H9 (cell line): ENCODE measurements at regions not wholly inside any gene's neighbourhood (a gene's known extent, or its start where the extent isn't known, plus 50 kb on each side); places are given as distances from the start of the nearest gene placed in this dataset.

Experiments used
- DNase-seq: peaks from one replicate; pipeline ENCODE4 v3.0.0-alpha.2; 2017
- H2AFZ ChIP-seq: one replicate; pipeline ENCODE4 v1.6.1; 2013; ENCODE audit warnings: mild to moderate bottlenecking, low read length, control low read depth, moderate library complexity
- H2AK5ac ChIP-seq: 2 replicates; pipeline ENCODE4 v1.6.1; 2013; ENCODE audit warnings: low read length, control low read depth, mixed read lengths; ENCODE audit not compliant: insufficient read length
- H2BK120ac ChIP-seq: one replicate; pipeline ENCODE4 v1.6.1; 2013; ENCODE audit warnings: low read depth, mild to moderate bottlenecking, low read length, control low read depth, inconsistent platforms; ENCODE audit not compliant: poor library complexity, severe bottlenecking
- H2BK12ac ChIP-seq: 2 replicates; pipeline ENCODE4 v1.6.1; 2013; ENCODE audit warnings: low read length, control low read depth, mixed read lengths, low read depth; ENCODE audit not compliant: insufficient read length
- H2BK15ac ChIP-seq: 2 replicates; pipeline ENCODE4 v1.6.1; 2013; ENCODE audit warnings: low read depth, low read length, control low read depth
- H2BK20ac ChIP-seq: one replicate; pipeline ENCODE4 v1.6.1; 2013; ENCODE audit warnings: low read depth, mild to moderate bottlenecking, low read length, control low read depth, inconsistent platforms; ENCODE audit not compliant: poor library complexity, severe bottlenecking
- H2BK5ac ChIP-seq: 2 replicates; pipeline ENCODE4 v1.6.1; 2013; ENCODE audit warnings: low read length, control low read depth, mixed read lengths; ENCODE audit not compliant: insufficient read length
- H3K14ac ChIP-seq: 2 replicates; pipeline ENCODE4 v1.6.1; 2013; ENCODE audit warnings: low read length, control low read depth; ENCODE audit not compliant: insufficient read depth
- H3K18ac ChIP-seq: 2 replicates; pipeline ENCODE4 v1.6.1; 2013; ENCODE audit warnings: low read depth, mild to moderate bottlenecking, mixed read lengths, low read length, control low read depth; ENCODE audit not compliant: insufficient read length
- H3K23ac ChIP-seq: 2 replicates; pipeline ENCODE4 v1.6.1; 2013; ENCODE audit warnings: low read length, control low read depth, mixed read lengths, low read depth; ENCODE audit not compliant: insufficient read length
- H3K23me2 ChIP-seq: 2 replicates; pipeline ENCODE4 v1.6.1; 2013; ENCODE audit warnings: low read depth, mild to moderate bottlenecking, mixed read lengths, low read length, control low read depth; ENCODE audit not compliant: insufficient read length, poor library complexity, severe bottlenecking
- H3K27ac ChIP-seq: 2 replicates; pipeline ENCODE4 v1.5.1; 2013; ENCODE audit warnings: low read length, control low read depth, mixed read lengths, low read depth; ENCODE audit not compliant: insufficient read length
- H3K27me3 ChIP-seq: 2 replicates; pipeline ENCODE4 v1.6.1; 2013; ENCODE audit warnings: low read length, control low read depth, inconsistent platforms; ENCODE audit not compliant: insufficient read depth
- H3K4ac ChIP-seq: 2 replicates; pipeline ENCODE4 v1.6.1; 2013; ENCODE audit warnings: low read depth, mild to moderate bottlenecking, control low read depth, inconsistent platforms, low read length, moderate library complexity
- H3K4me1 ChIP-seq: 2 replicates; pipeline ENCODE4 v1.6.1; 2013; ENCODE audit warnings: low read length, control low read depth, inconsistent platforms; ENCODE audit not compliant: insufficient read depth
- H3K4me2 ChIP-seq: 2 replicates; pipeline ENCODE4 v1.6.1; 2013; ENCODE audit warnings: low read length, control low read depth, mixed read lengths; ENCODE audit not compliant: insufficient read length, insufficient read depth
- H3K56ac ChIP-seq: 2 replicates; pipeline ENCODE4 v1.6.1; 2013; ENCODE audit warnings: low read depth, mild to moderate bottlenecking, mixed read lengths, low read length, control low read depth; ENCODE audit not compliant: insufficient read length
- H3K79me1 ChIP-seq: 2 replicates; pipeline ENCODE4 v1.6.1; 2013; ENCODE audit warnings: low read depth, mild to moderate bottlenecking, moderate library complexity, low read length, control low read depth, inconsistent platforms; ENCODE audit not compliant: insufficient read depth, poor library complexity, severe bottlenecking
- H3K79me2 ChIP-seq: 2 replicates; pipeline ENCODE4 v1.6.1; 2013; ENCODE audit warnings: low read length, control low read depth, inconsistent platforms; ENCODE audit not compliant: insufficient read depth
- H3K9ac ChIP-seq: 2 replicates; pipeline ENCODE4 v1.6.1; 2013; ENCODE audit warnings: low read length, control low read depth, mixed read lengths; ENCODE audit not compliant: insufficient read length; ENCODE audit errors: extremely low read depth
- H3K9me3 ChIP-seq: one replicate; pipeline ENCODE4 v1.6.1; 2013; ENCODE audit warnings: low read depth, low read length, inconsistent platforms; ENCODE audit not compliant: control insufficient read depth
- H3T11ph ChIP-seq: one replicate; pipeline ENCODE4 v1.6.1; 2013; ENCODE audit warnings: mild to moderate bottlenecking, low read length, control low read depth, inconsistent platforms
- H4K20me1 ChIP-seq: one replicate; pipeline ENCODE4 v1.6.1; 2013; ENCODE audit not compliant: control insufficient read depth, insufficient read length, insufficient read depth
- H4K5ac ChIP-seq: 2 replicates; pipeline ENCODE4 v1.6.1; 2013; ENCODE audit warnings: low read depth, mild to moderate bottlenecking, mixed read lengths, low read length, control low read depth; ENCODE audit not compliant: insufficient read length
- H4K8ac ChIP-seq: replicated peaks from 2 replicates; pipeline ENCODE4 v1.6.1; 2013; ENCODE audit warnings: low read length, control low read depth, mixed read lengths, low read depth; ENCODE audit not compliant: insufficient read length
- H4K91ac ChIP-seq: 2 replicates; pipeline ENCODE4 v1.6.1; 2013; ENCODE audit warnings: low read depth, mild to moderate bottlenecking, moderate library complexity, mixed read lengths, low read length, control low read depth; ENCODE audit not compliant: insufficient read length
- H3K27ac Mint-ChIP-seq, 3 experiments: 2 replicates in 2 of 3; 3 replicates in 1 of 3; pipeline ENCODE4 v1.8.0; 2020 to 2021; ENCODE audit warnings: mixed read lengths in 3 of 3, mild to moderate bottlenecking in 1 of 3, moderate library complexity in 1 of 3
- H3K27me3 Mint-ChIP-seq: 2 replicates; pipeline ENCODE4 v1.8.0; 2021; ENCODE audit warnings: low read depth, mild to moderate bottlenecking, moderate library complexity, mixed read lengths
- H3K36me3 Mint-ChIP-seq, 3 experiments: 2 replicates in 2 of 3; 3 replicates in 1 of 3; pipeline ENCODE4 v1.8.0; 2020 to 2021; ENCODE audit warnings: low read depth in 3 of 3, mixed read lengths in 3 of 3; ENCODE audit not compliant: insufficient read depth in 1 of 3
- H3K4me1 Mint-ChIP-seq, 2 experiments: 2 replicates each; pipeline ENCODE4 v1.8.0; 2020; ENCODE audit warnings: mixed read lengths in 2 of 2
- H3K4me3 Mint-ChIP-seq, 2 experiments: 2 replicates in 1 of 2; 3 replicates in 1 of 2; pipeline ENCODE4 v1.8.0; 2020 to 2021; ENCODE audit warnings: mild to moderate bottlenecking in 2 of 2, mixed read lengths in 2 of 2, moderate library complexity in 1 of 2
- H3K9me3 Mint-ChIP-seq, 2 experiments: 2 replicates in 1 of 2; 3 replicates in 1 of 2; pipeline ENCODE4 v1.8.0; 2020; ENCODE audit warnings: mild to moderate bottlenecking in 2 of 2, mixed read lengths in 2 of 2, moderate library complexity in 1 of 2
- WGBS: extraction: QIAGEN DNeasy Blood & Tissue Kit; methylation state at CpG from one replicate; pipeline ENCODE4 v1.1.7; 2013; ENCODE audit warnings: missing lambda C conversion rate, low lambda C conversion rate, mixed read lengths; ENCODE audit not compliant: insufficient read length; ENCODE audit errors: extremely low coverage; 5-methylcytosine and 5-hydroxymethylcytosine counted together
- TF ChIP-seq, protein P1 (sequence below): fragments of 200-600 bp; sonication (generic); conservative IDR thresholded peaks from 3 replicates; pipeline ENCODE4 v1.8.0; 2021; ENCODE audit warnings: antibody characterized with exemption, mild to moderate bottlenecking

DNA sequence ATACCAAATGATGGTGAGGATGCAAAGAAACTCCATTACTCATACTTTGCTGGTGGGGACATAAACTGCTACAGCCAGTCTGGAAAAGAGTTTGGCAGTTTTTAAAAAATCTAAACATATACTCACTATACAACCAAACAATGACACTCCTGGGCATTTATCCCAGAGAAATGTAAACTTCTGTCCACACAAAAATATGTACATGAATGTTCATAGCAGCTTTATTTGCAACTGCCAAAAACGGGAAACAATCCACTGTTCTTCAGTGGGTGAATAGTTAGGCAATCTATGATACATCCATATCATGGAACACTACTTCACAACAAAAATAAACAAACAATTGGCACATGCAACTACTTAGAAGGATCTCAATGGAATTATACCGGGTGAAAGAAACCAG lies 276.4 kb upstream of the SP8 start:
- H2BK12ac ChIP-seq, result no peak overlapping the region
- H3K79me2 ChIP-seq, result no peaks in the 10 kb centered on the region
- no peak overlapping the region for H2BK5ac ChIP-seq
- no peak overlapping the region for H3K4ac ChIP-seq
- no peaks in the 10 kb centered on the region for H3K79me1 ChIP-seq
- no peaks in the 10 kb centered on the region for H3K4me1 Mint-ChIP-seq
- H4K8ac ChIP-seq, result no peak overlapping the region
- no peak overlapping the region for H3K27ac Mint-ChIP-seq
- H3K56ac ChIP-seq, result no peak overlapping the region
- no peak overlapping the region for H2BK20ac ChIP-seq
- no peaks in the 10 kb centered on the region for H3K23me2 ChIP-seq
- no peak overlapping the region for H3K27ac ChIP-seq
- TF ChIP-seq, protein P1, sequence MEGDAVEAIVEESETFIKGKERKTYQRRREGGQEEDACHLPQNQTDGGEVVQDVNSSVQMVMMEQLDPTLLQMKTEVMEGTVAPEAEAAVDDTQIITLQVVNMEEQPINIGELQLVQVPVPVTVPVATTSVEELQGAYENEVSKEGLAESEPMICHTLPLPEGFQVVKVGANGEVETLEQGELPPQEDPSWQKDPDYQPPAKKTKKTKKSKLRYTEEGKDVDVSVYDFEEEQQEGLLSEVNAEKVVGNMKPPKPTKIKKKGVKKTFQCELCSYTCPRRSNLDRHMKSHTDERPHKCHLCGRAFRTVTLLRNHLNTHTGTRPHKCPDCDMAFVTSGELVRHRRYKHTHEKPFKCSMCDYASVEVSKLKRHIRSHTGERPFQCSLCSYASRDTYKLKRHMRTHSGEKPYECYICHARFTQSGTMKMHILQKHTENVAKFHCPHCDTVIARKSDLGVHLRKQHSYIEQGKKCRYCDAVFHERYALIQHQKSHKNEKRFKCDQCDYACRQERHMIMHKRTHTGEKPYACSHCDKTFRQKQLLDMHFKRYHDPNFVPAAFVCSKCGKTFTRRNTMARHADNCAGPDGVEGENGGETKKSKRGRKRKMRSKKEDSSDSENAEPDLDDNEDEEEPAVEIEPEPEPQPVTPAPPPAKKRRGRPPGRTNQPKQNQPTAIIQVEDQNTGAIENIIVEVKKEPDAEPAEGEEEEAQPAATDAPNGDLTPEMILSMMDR, result no peak
- H3K18ac ChIP-seq, result no peak overlapping the region
- H3K14ac ChIP-seq, result no peak overlapping the region
- H3K9me3 ChIP-seq, result no peaks in the 10 kb centered on the region
- no peaks in the 10 kb centered on the region for H3K27me3 ChIP-seq
- no peak for DNase-seq
- H2BK120ac ChIP-seq, result no peak overlapping the region
- H4K5ac ChIP-seq, result no peak overlapping the region
- peaks cover 0 to 13% (median 10%) of the 10 kb centered on the region in 3 experiments; a peak in 5 of 7 replicates for H3K36me3 Mint-ChIP-seq
- no peak overlapping the region for H2AFZ ChIP-seq
- no peaks in the 10 kb centered on the region for H4K20me1 ChIP-seq
- H3K9ac ChIP-seq, result no peak overlapping the region
- H4K91ac ChIP-seq, result no peak overlapping the region
- peaks cover 5 to 7% of the 10 kb centered on the region in 2 experiments; a peak in 3 of 5 replicates for H3K9me3 Mint-ChIP-seq
- no peak overlapping the region for H2BK15ac ChIP-seq
- WGBS, result no CpG with 5 or more reads among the region's 2 CpGs
- H3K23ac ChIP-seq, result no peak overlapping the region
- no peak overlapping the region for H3K4me2 ChIP-seq
- no peaks in the 10 kb centered on the region for H3K4me1 ChIP-seq
- H3T11ph ChIP-seq, result no peak overlapping the region
- H2AK5ac ChIP-seq, result no peak overlapping the region
- H3K27me3 Mint-ChIP-seq, result no peaks in the 10 kb centered on the region; the same call in 1 of the 2 replicates
- H3K4me3 Mint-ChIP-seq, result no peak overlapping the region
